Upper lobe of left lung (tissue), 6 donors: ENCODE measurements at regions not wholly inside any gene's neighbourhood (a gene's known extent, or its start where the extent isn't known, plus 50 kb on each side); places are given as distances from the start of the nearest gene placed in this dataset.

Source experiments
- ATAC-seq, 2 donors: fragments of 200-7000 bp; cut with Tn5 transposase; one replicate each; pipeline ENCODE4 v1.9.1; 2022; ENCODE audit warnings: mild to moderate bottlenecking in 2 of 2, moderate library complexity in 2 of 2; ENCODE audit not compliant: low FRiP score in 2 of 2
- DNase-seq, 2 donors: peaks; one replicate each; pipeline ENCODE4 v3.0.0-alpha.2; 2019 to 2020
- H3K27ac ChIP-seq, 4 donors: fragments of 200-600 bp; sonication (generic); one replicate each; pipeline ENCODE4 v1.5.1; 2016 to 2019
- H3K27me3 ChIP-seq, 4 donors: fragments of 200-600 bp; sonication (generic); one replicate each; pipeline ENCODE4 v1.5.1; 2017 to 2019
- H3K36me3 ChIP-seq, 4 donors: fragments of 200-600 bp; sonication (generic); one replicate each; pipeline ENCODE4 v1.5.1; 2016 to 2019
- H3K4me1 ChIP-seq, 4 donors: fragments of 200-600 bp; sonication (generic); one replicate each; pipeline ENCODE4 v1.5.1; 2018 to 2019
- H3K4me3 ChIP-seq, 4 donors: fragments of 200-600 bp; sonication (generic); one replicate each; pipeline ENCODE4 v1.5.1; 2017 to 2019; ENCODE audit warnings: mild to moderate bottlenecking in 2 of 4, moderate library complexity in 1 of 4
- H3K9me3 ChIP-seq, 4 donors: fragments of 200-600 bp; sonication (generic); one replicate each; pipeline ENCODE4 v1.5.1; 2018 to 2019
- EP300 ChIP-seq, 4 donors: sonication (generic); formaldehyde crosslinking; IDR thresholded peaks; one replicate each; pipeline ENCODE4 v1.5.1; 2017; ENCODE audit warnings: antibody characterized with exemption in 4 of 4, control low read depth in 2 of 4
- POLR2A ChIP-seq, 4 donors: fragments of 450-650 bp; IDR thresholded peaks; one replicate each; pipeline ENCODE4 v1.5.1; 2016 to 2017; ENCODE audit warnings: antibody characterized with exemption in 4 of 4, mild to moderate bottlenecking in 2 of 4
- POLR2AphosphoS5 ChIP-seq, 2 donors: sonication (generic); formaldehyde crosslinking; IDR thresholded peaks; one replicate each; pipeline ENCODE4 v1.5.1; 2017; ENCODE audit warnings: antibody characterized with exemption in 2 of 2
- WGBS, 2 donors: methylation state at CpG; one replicate each; pipeline ENCODE4 v1.1.5; 2017 to 2018; 5-methylcytosine and 5-hydroxymethylcytosine counted together
- TF ChIP-seq, protein P1 (sequence below), 6 experiments: fragments of 450-650 bp in 4 of 6; fragments of 200-600 bp in 2 of 6; sonication (generic) in 2 of 6; IDR thresholded peaks; one replicate each; pipeline ENCODE4 v1.5.1; 2016 to 2019; ENCODE audit warnings: antibody characterized with exemption in 6 of 6
- donor health status: DM: no; HTN: no; CAD: no; lungs with moderate emphysema.
- donor health status: DM: no; HTN: yes; CAD: no; lungs with severe emphysema.

DNA sequence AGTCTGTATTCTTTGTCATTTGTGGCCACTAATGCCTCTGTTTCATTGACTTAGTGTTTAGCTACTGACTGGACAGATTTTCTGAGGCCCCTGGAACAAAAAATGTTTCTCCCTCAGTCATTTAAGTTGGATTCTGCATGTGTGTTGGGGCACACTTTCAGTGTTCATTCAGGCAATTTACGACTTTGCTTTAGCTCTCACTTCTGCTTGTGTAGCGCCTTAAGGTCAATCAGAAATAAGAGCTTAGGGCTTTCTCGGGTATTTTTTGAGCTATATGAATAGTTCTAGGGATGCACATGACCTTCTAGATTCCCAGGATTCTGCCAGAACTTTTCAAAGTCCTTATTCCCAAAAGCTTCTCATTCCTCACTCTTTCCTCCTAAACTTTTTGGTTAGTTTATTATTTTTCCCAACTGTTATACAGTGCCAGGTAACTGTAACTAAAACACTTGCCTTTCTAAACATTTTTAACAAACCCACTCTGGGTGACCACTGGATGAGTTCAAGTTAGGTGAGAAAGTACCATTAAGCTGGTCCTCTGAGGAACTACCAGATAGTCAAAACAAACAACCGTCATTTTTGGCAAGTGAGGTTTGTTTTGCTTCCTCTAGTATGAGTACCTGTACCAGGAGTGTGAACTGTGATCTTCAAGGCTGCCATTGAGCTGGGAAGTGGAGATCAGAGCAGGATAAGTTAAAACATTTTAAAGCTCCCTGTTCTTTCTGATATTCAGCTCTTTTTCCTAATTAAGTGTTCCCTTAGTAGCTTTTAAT lies 571.3 kb upstream of the TLE4 start:
- Histone ChIP-seq H3K4me1 (no peaks in the 10 kb centered on the region), H3K9me3 (no peaks in the 10 kb centered on the region), H3K36me3 (no peaks in the 10 kb centered on the region), H3K27me3 (no peaks in the 10 kb centered on the region), H3K27ac (no peak overlapping the region), H3K4me3 (no peak overlapping the region)
- WGBS, 2 donors, result 63 to 73% methylated on average over 4 of the region's 4 CpGs
- no peak for DNase-seq
- TF ChIP-seq, protein P1, sequence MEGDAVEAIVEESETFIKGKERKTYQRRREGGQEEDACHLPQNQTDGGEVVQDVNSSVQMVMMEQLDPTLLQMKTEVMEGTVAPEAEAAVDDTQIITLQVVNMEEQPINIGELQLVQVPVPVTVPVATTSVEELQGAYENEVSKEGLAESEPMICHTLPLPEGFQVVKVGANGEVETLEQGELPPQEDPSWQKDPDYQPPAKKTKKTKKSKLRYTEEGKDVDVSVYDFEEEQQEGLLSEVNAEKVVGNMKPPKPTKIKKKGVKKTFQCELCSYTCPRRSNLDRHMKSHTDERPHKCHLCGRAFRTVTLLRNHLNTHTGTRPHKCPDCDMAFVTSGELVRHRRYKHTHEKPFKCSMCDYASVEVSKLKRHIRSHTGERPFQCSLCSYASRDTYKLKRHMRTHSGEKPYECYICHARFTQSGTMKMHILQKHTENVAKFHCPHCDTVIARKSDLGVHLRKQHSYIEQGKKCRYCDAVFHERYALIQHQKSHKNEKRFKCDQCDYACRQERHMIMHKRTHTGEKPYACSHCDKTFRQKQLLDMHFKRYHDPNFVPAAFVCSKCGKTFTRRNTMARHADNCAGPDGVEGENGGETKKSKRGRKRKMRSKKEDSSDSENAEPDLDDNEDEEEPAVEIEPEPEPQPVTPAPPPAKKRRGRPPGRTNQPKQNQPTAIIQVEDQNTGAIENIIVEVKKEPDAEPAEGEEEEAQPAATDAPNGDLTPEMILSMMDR (IDR thresholded peaks at IDR 0.05), result no peak
- TF ChIP-seq POLR2AphosphoS5 (IDR thresholded peaks at IDR 0.05) (no peak), EP300 (IDR thresholded peaks at IDR 0.05) (no peak), POLR2A (IDR thresholded peaks at IDR 0.05) (no peak)
- no peak for ATAC-seq

DNA sequence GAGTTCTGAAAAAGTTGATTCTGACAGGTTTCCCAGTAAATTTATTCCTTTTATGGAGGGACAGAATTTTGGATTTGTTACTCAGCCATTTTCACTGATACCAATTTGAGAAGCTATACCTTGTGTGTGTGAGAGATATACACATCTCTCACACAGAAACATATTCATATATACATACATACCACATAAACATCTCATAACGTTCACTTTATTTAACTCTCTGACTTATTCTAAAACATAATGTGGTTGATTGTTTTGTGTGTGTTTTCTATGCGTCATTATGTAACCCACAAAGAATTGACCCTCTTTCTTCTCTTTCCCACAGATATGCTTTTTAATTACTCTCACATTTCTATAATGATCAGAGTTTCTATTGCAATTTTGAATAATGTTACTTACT lies 570.8 kb upstream of the TLE4 start:
- Histone ChIP-seq H3K4me1 (no peaks in the 10 kb centered on the region), H3K36me3 (no peaks in the 10 kb centered on the region), H3K27me3 (no peaks in the 10 kb centered on the region), H3K9me3 (no peaks in the 10 kb centered on the region), H3K4me3 (no peak overlapping the region), H3K27ac (no peak overlapping the region)
- WGBS, 2 donors, result 79 to 83% methylated on average over 2 of the region's 2 CpGs
- DNase-seq (no peak), ATAC-seq (no peak)
- TF ChIP-seq, protein P1 (IDR thresholded peaks at IDR 0.05), result no peak
- TF ChIP-seq POLR2AphosphoS5 (IDR thresholded peaks at IDR 0.05) (no peak), POLR2A (IDR thresholded peaks at IDR 0.05) (no peak), EP300 (IDR thresholded peaks at IDR 0.05) (no peak)

DNA sequence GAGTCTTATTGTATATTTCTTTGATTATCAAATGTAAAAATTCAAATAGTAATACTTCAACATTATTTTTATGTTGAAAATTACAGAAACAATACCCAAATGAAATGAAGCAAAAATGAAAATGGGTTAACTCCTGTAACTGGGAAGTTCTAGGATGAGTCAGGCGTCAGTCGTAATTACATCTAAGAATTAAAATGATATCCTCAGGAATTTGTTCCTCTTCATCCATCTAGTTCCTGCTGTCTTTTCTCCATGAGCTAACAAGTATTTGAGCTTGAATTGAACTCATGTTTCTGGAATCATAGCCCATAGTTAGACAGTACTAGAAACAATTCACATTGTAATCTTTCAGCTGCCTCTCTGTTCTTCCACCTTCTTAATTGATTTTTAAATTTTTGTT lies 568.3 kb upstream of the TLE4 start:
- TF ChIP-seq POLR2AphosphoS5 (IDR thresholded peaks at IDR 0.05), result no peak
- no peak for TF ChIP-seq EP300 (IDR thresholded peaks at IDR 0.05)
- TF ChIP-seq POLR2A (IDR thresholded peaks at IDR 0.05), result no peak
- TF ChIP-seq, protein P1 (IDR thresholded peaks at IDR 0.05), result no peak
- DNase-seq (no peak), ATAC-seq (no peak)
- Histone ChIP-seq H3K27ac (no peak overlapping the region), H3K9me3 (no peaks in the 10 kb centered on the region), H3K4me1 (no peaks in the 10 kb centered on the region), H3K27me3 (no peaks in the 10 kb centered on the region), H3K36me3 (no peaks in the 10 kb centered on the region), H3K4me3 (no peak overlapping the region)
- 96 to 97% methylated on average over 2 of the region's 2 CpGs for WGBS, 2 donors

DNA sequence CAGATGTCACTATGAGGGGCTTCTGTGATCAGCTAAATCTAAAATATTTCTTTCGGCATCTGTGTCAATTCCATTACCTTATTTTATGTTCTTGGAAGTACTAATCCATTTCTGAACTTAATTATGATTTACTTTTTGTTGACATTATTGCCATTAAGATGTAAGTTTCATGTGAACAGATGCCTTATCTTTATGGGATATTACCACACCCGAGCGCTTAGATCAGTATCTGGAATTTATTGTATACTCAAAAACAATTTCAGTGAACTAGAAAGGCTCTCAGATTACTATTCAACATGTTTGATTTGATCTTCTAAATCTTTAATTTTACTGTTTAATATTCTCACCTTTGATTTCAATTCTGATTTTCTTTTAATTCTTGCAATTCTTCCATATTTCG lies 567.7 kb upstream of the TLE4 start:
- Histone ChIP-seq H3K27me3 (no peaks in the 10 kb centered on the region), H3K4me3 (no peak overlapping the region), H3K4me1 (no peaks in the 10 kb centered on the region), H3K9me3 (no peaks in the 10 kb centered on the region), H3K27ac (no peak overlapping the region), H3K36me3 (no peaks in the 10 kb centered on the region)
- WGBS, 2 donors, result 92 to 93% methylated on average over 4 of the region's 4 CpGs
- no peak for ATAC-seq
- no peak for TF ChIP-seq EP300 (IDR thresholded peaks at IDR 0.05)
- no peak for TF ChIP-seq POLR2A (IDR thresholded peaks at IDR 0.05)
- no peak for TF ChIP-seq POLR2AphosphoS5 (IDR thresholded peaks at IDR 0.05)
- TF ChIP-seq, protein P1 (IDR thresholded peaks at IDR 0.05), result no peak
- no peak for DNase-seq

DNA sequence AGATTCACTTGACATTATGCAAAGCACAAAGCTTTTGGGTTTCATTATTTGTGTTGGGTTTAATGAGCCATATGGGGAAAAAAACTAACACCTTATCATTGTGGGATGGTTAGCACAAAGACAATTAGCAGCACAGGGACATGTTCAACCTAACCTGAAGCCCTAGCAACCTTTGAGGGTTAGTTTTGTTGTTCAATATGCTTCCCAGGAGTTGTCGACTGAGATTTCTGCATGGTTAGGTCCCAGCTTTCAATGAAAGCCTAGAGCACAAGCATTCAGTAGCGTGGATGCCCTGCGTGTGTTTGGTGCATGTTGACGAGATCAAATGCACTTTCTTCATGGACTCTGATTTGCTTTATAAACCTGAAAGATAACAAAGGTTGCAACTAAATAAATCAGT lies 565.2 kb upstream of the TLE4 start:
- no peak for DNase-seq
- Histone ChIP-seq H3K27me3 (no peaks in the 10 kb centered on the region), H3K9me3 (no peaks in the 10 kb centered on the region), H3K36me3 (no peaks in the 10 kb centered on the region), H3K27ac (no peak overlapping the region), H3K4me1 (no peaks in the 10 kb centered on the region), H3K4me3 (no peak overlapping the region)
- no peak for TF ChIP-seq EP300 (IDR thresholded peaks at IDR 0.05)
- TF ChIP-seq, protein P1 (IDR thresholded peaks at IDR 0.05), result no peak
- TF ChIP-seq POLR2A (IDR thresholded peaks at IDR 0.05), result no peak
- no peak for TF ChIP-seq POLR2AphosphoS5 (IDR thresholded peaks at IDR 0.05)
- ATAC-seq, result no peak
- WGBS, 2 donors, result 81 to 86% methylated on average over 4 of the region's 4 CpGs
